Large intestine (tissue), 3 donors: ENCODE measurements at regions not wholly inside any gene's neighbourhood (a gene's known extent, or its start where the extent isn't known, plus 50 kb on each side); places are given as distances from the start of the nearest gene placed in this dataset.

Source experiments
- DNase-seq, 2 donors: peaks; one replicate each; pipeline versions ENCODE4 v3.0.0 to v3.0.0-alpha.2; 2013
- H3K27ac ChIP-seq: one replicate; pipeline ENCODE4 v1.5.1; 2013; ENCODE audit warnings: low read length
- H3K27me3 ChIP-seq: 2 replicates; pipeline ENCODE4 v1.6.1; 2013; ENCODE audit warnings: low read length; ENCODE audit not compliant: control insufficient read depth, insufficient read depth
- H3K36me3 ChIP-seq: 2 replicates; pipeline ENCODE4 v1.6.1; 2013; ENCODE audit warnings: low read length; ENCODE audit not compliant: control insufficient read depth, insufficient read depth
- H3K4me1 ChIP-seq: one replicate; pipeline ENCODE4 v1.6.1; 2013; ENCODE audit warnings: low read length; ENCODE audit not compliant: control insufficient read depth, insufficient read depth
- H3K4me3 ChIP-seq: one replicate; pipeline ENCODE4 v1.5.1; 2013; ENCODE audit warnings: low read length
- H3K9me3 ChIP-seq: one replicate; pipeline ENCODE4 v1.6.1; 2013; ENCODE audit warnings: mild to moderate bottlenecking, low read depth, low read length, moderate library complexity; ENCODE audit not compliant: control insufficient read depth
- WGBS: methylation state at CpG from one replicate; pipeline ENCODE4 v1.1.5; 2013; ENCODE audit warnings: low lambda C conversion rate; ENCODE audit not compliant: insufficient coverage; 5-methylcytosine and 5-hydroxymethylcytosine counted together

GRCh38 chr9:80831751-80832150, 857.6 kb downstream of the TLE1 start:
- no peak for DNase-seq
- no peak overlapping the region for H3K4me3 ChIP-seq
- H3K9me3 ChIP-seq: no peaks in the 10 kb centered on the region
- no peaks in the 10 kb centered on the region for H3K36me3 ChIP-seq
- no CpG with 5 or more reads among the region's 1 CpG for WGBS
- H3K27ac ChIP-seq: no peak overlapping the region
- H3K27me3 ChIP-seq: no peaks in the 10 kb centered on the region
- H3K4me1 ChIP-seq: no peaks in the 10 kb centered on the region

GRCh38 chr9:80811656-80812055, 877.7 kb downstream of the TLE1 start:
- H3K36me3 ChIP-seq: no peaks in the 10 kb centered on the region
- DNase-seq: no peak
- no peaks in the 10 kb centered on the region for H3K27me3 ChIP-seq
- H3K27ac ChIP-seq: no peak overlapping the region
- no peaks in the 10 kb centered on the region for H3K4me1 ChIP-seq
- no peaks in the 10 kb centered on the region for H3K9me3 ChIP-seq
- WGBS: 100% methylated on average over 1 of the region's 2 CpGs
- H3K4me3 ChIP-seq: no peak overlapping the region

GRCh38 chr9:80811003-80811402, 878.3 kb downstream of the TLE1 start:
- Histone ChIP-seq H3K4me3 (no peak overlapping the region), H3K27me3 (no peaks in the 10 kb centered on the region), H3K36me3 (no peaks in the 10 kb centered on the region), H3K4me1 (no peaks in the 10 kb centered on the region), H3K27ac (no peak overlapping the region), H3K9me3 (no peaks in the 10 kb centered on the region)
- DNase-seq: no peak

GRCh38 chr9:80806671-80807070, 882.7 kb downstream of the TLE1 start:
- no peak overlapping the region for H3K27ac ChIP-seq
- no peaks in the 10 kb centered on the region for H3K27me3 ChIP-seq
- no peak overlapping the region for H3K4me3 ChIP-seq
- no peak for DNase-seq
- H3K36me3 ChIP-seq: no peaks in the 10 kb centered on the region
- H3K9me3 ChIP-seq: no peaks in the 10 kb centered on the region
- no peaks in the 10 kb centered on the region for H3K4me1 ChIP-seq

- no peak for DNase-seq
- Histone ChIP-seq H3K9me3 (no peaks in the 10 kb centered on the region), H3K4me1 (no peaks in the 10 kb centered on the region), H3K27me3 (no peaks in the 10 kb centered on the region), H3K27ac (no peak overlapping the region), H3K36me3 (no peaks in the 10 kb centered on the region), H3K4me3 (no peak overlapping the region)
Observed at GRCh38 chr9:80804873-80805272, 884.5 kb downstream of the TLE1 start.

- WGBS: 80% methylated on average over 2 of the region's 4 CpGs
- peak; percentile 35 to 52 for DNase-seq
- Histone ChIP-seq H3K4me1 (no peaks in the 10 kb centered on the region), H3K27me3 (no peaks in the 10 kb centered on the region), H3K36me3 (no peaks in the 10 kb centered on the region), H3K4me3 (no peak overlapping the region), H3K9me3 (no peaks in the 10 kb centered on the region), H3K27ac (no peak overlapping the region)
Observed at GRCh38 chr9:80797831-80798688, 891.3 kb downstream of the TLE1 start.

- Histone ChIP-seq H3K36me3 (no peaks in the 10 kb centered on the region), H3K4me1 (no peaks in the 10 kb centered on the region), H3K4me3 (no peak overlapping the region), H3K9me3 (no peaks in the 10 kb centered on the region), H3K27me3 (no peaks in the 10 kb centered on the region), H3K27ac (no peak overlapping the region)
- WGBS: no CpG with 5 or more reads among the region's 4 CpGs
- no peak for DNase-seq
Observed at GRCh38 chr9:80797101-80797829, 892.1 kb downstream of the TLE1 start.

- H3K36me3 ChIP-seq: no peaks in the 10 kb centered on the region
- H3K4me3 ChIP-seq: no peak overlapping the region
- 90% methylated on average over 2 of the region's 7 CpGs for WGBS
- H3K27me3 ChIP-seq: no peaks in the 10 kb centered on the region
- no peaks in the 10 kb centered on the region for H3K4me1 ChIP-seq
- H3K9me3 ChIP-seq: no peaks in the 10 kb centered on the region
- DNase-seq: no peak
- H3K27ac ChIP-seq: no peak overlapping the region
Observed at GRCh38 chr9:80796632-80797031, 892.7 kb downstream of the TLE1 start.

GRCh38 chr9:80794197-80794596, 895.1 kb downstream of the TLE1 start:
- H3K4me3 ChIP-seq: no peak overlapping the region
- H3K36me3 ChIP-seq: no peaks in the 10 kb centered on the region
- no peaks in the 10 kb centered on the region for H3K9me3 ChIP-seq
- WGBS: 60% methylated on average over 1 of the region's 5 CpGs
- no peaks in the 10 kb centered on the region for H3K27me3 ChIP-seq
- H3K4me1 ChIP-seq: no peaks in the 10 kb centered on the region
- no peak for DNase-seq
- H3K27ac ChIP-seq: no peak overlapping the region

GRCh38 chr9:80793706-80794105, 895.6 kb downstream of the TLE1 start:
- H3K27me3 ChIP-seq: no peaks in the 10 kb centered on the region
- H3K9me3 ChIP-seq: no peaks in the 10 kb centered on the region
- H3K4me3 ChIP-seq: no peak overlapping the region
- no peak for DNase-seq
- no peak overlapping the region for H3K27ac ChIP-seq
- H3K36me3 ChIP-seq: no peaks in the 10 kb centered on the region
- no peaks in the 10 kb centered on the region for H3K4me1 ChIP-seq

GRCh38 chr9:80792726-80793125, 896.6 kb downstream of the TLE1 start:
- no peak for DNase-seq
- Histone ChIP-seq H3K27me3 (no peaks in the 10 kb centered on the region), H3K4me3 (no peak overlapping the region), H3K4me1 (no peaks in the 10 kb centered on the region), H3K9me3 (no peaks in the 10 kb centered on the region), H3K36me3 (no peaks in the 10 kb centered on the region), H3K27ac (no peak overlapping the region)
- WGBS: 88% methylated on average over 2 of the region's 3 CpGs
